H1 (cell line): ENCODE measurements at regions not wholly inside any gene's neighbourhood (a gene's known extent, or its start where the extent isn't known, plus 50 kb on each side); places are given as distances from the start of the nearest gene placed in this dataset.

Experiments
- CTCF ChIA-PET: fragments of 300-600 bp; sonication (Branson Sonifier 250); formaldehyde crosslinking; loops from one replicate; lab custom pipeline; 2021; ENCODE audit not compliant: partially characterized antibody; lab: Charles Lee
- POLR2A ChIA-PET: fragments of 300-600 bp; sonication (Branson Sonifier 250); formaldehyde crosslinking; loops from one replicate; lab custom pipeline; 2021; ENCODE audit warnings: inconsistent platforms; ENCODE audit not compliant: partially characterized antibody; lab: Charles Lee
- DNase-seq, 2 experiments: peaks; one replicate each; pipeline versions ENCODE4 v3.0.0 to v3.0.0-alpha.2; 2010 to 2022; ENCODE audit warnings: low spot score in 2 of 2, low read depth in 1 of 2, mixed read lengths in 1 of 2
- FAIRE-seq: peaks from 2 replicates; lab custom pipeline; 2011; peaks lifted over from hg19 to GRCh38; lab: Jason Lieb, UNC
- H2AFZ ChIP-seq: 2 replicates; pipeline ENCODE4 v1.8.1; 2012; ENCODE audit warnings: low read length, inconsistent platforms
- H2AK5ac ChIP-seq: 2 replicates; pipeline ENCODE4 v1.6.1; 2013; ENCODE audit warnings: low read depth, low read length
- H2BK120ac ChIP-seq: replicated peaks from 2 replicates; pipeline ENCODE3; 2013; ENCODE audit warnings: low read depth, low read length, inconsistent platforms
- H2BK12ac ChIP-seq: 2 replicates; pipeline ENCODE4 v1.6.1; 2013; ENCODE audit warnings: low read depth, low read length
- H2BK15ac ChIP-seq: 2 replicates; pipeline ENCODE4 v1.6.1; 2013; ENCODE audit warnings: low read length
- H2BK20ac ChIP-seq: 2 replicates; pipeline ENCODE4 v1.6.1; 2013; ENCODE audit warnings: low read length
- H2BK5ac ChIP-seq: 2 replicates; pipeline ENCODE4 v1.6.1; 2013; ENCODE audit warnings: low read depth, low read length
- H3K14ac ChIP-seq: 2 replicates; pipeline ENCODE4 v1.6.1; 2013; ENCODE audit warnings: inconsistent platforms; ENCODE audit not compliant: insufficient read length
- H3K18ac ChIP-seq: 2 replicates; pipeline ENCODE4 v1.6.1; 2013; ENCODE audit warnings: low read length; ENCODE audit errors: extremely low read depth
- H3K23ac ChIP-seq: 2 replicates; pipeline ENCODE4 v1.6.1; 2013; ENCODE audit warnings: inconsistent platforms; ENCODE audit not compliant: insufficient read length
- H3K23me2 ChIP-seq: 2 replicates; pipeline ENCODE4 v1.6.1; 2013; ENCODE audit warnings: low read depth, low read length
- H3K27ac ChIP-seq: 2 replicates; pipeline ENCODE4 v1.6.1; 2011; ENCODE audit warnings: low read depth, low read length, inconsistent platforms
- H3K27me3 ChIP-seq, 4 experiments: replicated peaks in 1 of 4; 1 replicate in 1 of 4; 2 replicates in 3 of 4; pipeline versions ENCODE4 v1.6.1 to v1.8.1; 2011 to 2013; ENCODE audit warnings: low read length in 3 of 4, mild to moderate bottlenecking in 3 of 4, inconsistent platforms in 2 of 4, mixed read lengths in 2 of 4, moderate library complexity in 1 of 4; ENCODE audit not compliant: control insufficient read depth in 3 of 4, insufficient read depth in 3 of 4; ENCODE audit errors: extremely low read depth in 1 of 4
- H3K36me3 ChIP-seq, 4 experiments: 2 replicates each; pipeline versions ENCODE4 v1.6.1 to v1.8.1; 2011 to 2013; ENCODE audit warnings: mild to moderate bottlenecking in 4 of 4, low read length in 3 of 4, moderate library complexity in 2 of 4, control low read depth in 1 of 4, inconsistent platforms in 1 of 4; ENCODE audit not compliant: insufficient read depth in 4 of 4, control insufficient read depth in 2 of 4
- H3K4ac ChIP-seq: replicated peaks from 2 replicates; pipeline ENCODE3; 2013; ENCODE audit warnings: low read length, low read depth, mixed read lengths, inconsistent platforms; ENCODE audit not compliant: insufficient read length
- H3K4me1 ChIP-seq, 4 experiments: replicated peaks in 1 of 4; 1 replicate in 1 of 4; 2 replicates in 3 of 4; pipeline versions ENCODE4 v1.6.1 to v1.8.1; 2011 to 2013; ENCODE audit warnings: low read length in 3 of 4, inconsistent platforms in 2 of 4, mixed read lengths in 1 of 4; ENCODE audit not compliant: insufficient read depth in 4 of 4, control insufficient read depth in 3 of 4
- H3K4me2 ChIP-seq, 2 experiments: 2 replicates each; pipeline versions ENCODE4 v1.6.1 to v1.8.1; 2011 to 2013; ENCODE audit warnings: low read depth in 2 of 2, low read length in 2 of 2, control low read depth in 1 of 2, inconsistent platforms in 1 of 2, mild to moderate bottlenecking in 1 of 2; ENCODE audit not compliant: insufficient read depth in 1 of 2
- H3K4me3 ChIP-seq, 4 experiments: fragments of 200-600, 300-600 bp in 1 of 4; sonication (generic), shearing (Covaris generic), sonication (Bioruptor Twin) in 1 of 4; 2 replicates each; pipeline versions ENCODE4 v1.5.1 to v1.8.1; 2011 to 2016; ENCODE audit warnings: low read length in 4 of 4, low read depth in 3 of 4, control low read depth in 2 of 4, inconsistent platforms in 2 of 4, mild to moderate bottlenecking in 2 of 4, mixed read lengths in 1 of 4, moderate library complexity in 1 of 4; ENCODE audit not compliant: insufficient read depth in 2 of 4; ENCODE audit errors: extremely low read depth in 1 of 4
- H3K56ac ChIP-seq: replicated peaks from 2 replicates; pipeline ENCODE3; 2013; ENCODE audit warnings: low read depth, mild to moderate bottlenecking, mixed read lengths, low read length, inconsistent platforms; ENCODE audit not compliant: insufficient read length
- H3K79me1 ChIP-seq: 2 replicates; pipeline ENCODE4 v1.6.1; 2013; ENCODE audit warnings: low read depth, low read length, control low read depth
- H3K79me2 ChIP-seq, 2 experiments: 2 replicates each; pipeline versions ENCODE4 v1.6.1 to v1.8.1; 2012 to 2013; ENCODE audit warnings: low read length in 2 of 2, mild to moderate bottlenecking in 2 of 2, inconsistent platforms in 1 of 2; ENCODE audit not compliant: insufficient read depth in 2 of 2, control insufficient read depth in 1 of 2
- H3K9ac ChIP-seq, 4 experiments: replicated peaks in 1 of 4; 1 replicate in 1 of 4; 2 replicates in 3 of 4; pipeline versions ENCODE4 v1.6.1 to v1.8.1; 2011 to 2013; ENCODE audit warnings: low read depth in 3 of 4, low read length in 3 of 4, control low read depth in 2 of 4, mild to moderate bottlenecking in 2 of 4, moderate library complexity in 2 of 4, inconsistent platforms in 1 of 4; ENCODE audit errors: extremely low read depth in 1 of 4
- H3K9me3 ChIP-seq, 2 experiments: 2 replicates each; pipeline versions ENCODE4 v1.6.1 to v1.8.1; 2012 to 2013; ENCODE audit warnings: mild to moderate bottlenecking in 2 of 2, moderate library complexity in 2 of 2, control low read depth in 1 of 2, inconsistent platforms in 1 of 2, low read depth in 1 of 2, low read length in 1 of 2, mixed read lengths in 1 of 2; ENCODE audit not compliant: insufficient read depth in 2 of 2
- H4K20me1 ChIP-seq, 2 experiments: replicated peaks in 1 of 2; 2 replicates each; pipeline versions ENCODE3 to v1.8.1; 2011 to 2013; ENCODE audit warnings: inconsistent platforms in 2 of 2, low read length in 2 of 2, mild to moderate bottlenecking in 1 of 2; ENCODE audit not compliant: insufficient read depth in 2 of 2, control insufficient read depth in 1 of 2
- H4K5ac ChIP-seq: 2 replicates; pipeline ENCODE4 v1.6.1; 2013; ENCODE audit warnings: low read length, low read depth, mixed read lengths, inconsistent platforms; ENCODE audit not compliant: insufficient read length
- H4K8ac ChIP-seq: 2 replicates; pipeline ENCODE4 v1.8.0; 2013; ENCODE audit warnings: mild to moderate bottlenecking, moderate library complexity, low read length, inconsistent platforms; ENCODE audit not compliant: insufficient read depth; ENCODE audit errors: extremely low read depth
- H4K91ac ChIP-seq: replicated peaks from 2 replicates; pipeline ENCODE3; 2013; ENCODE audit warnings: low read length, mixed read lengths, inconsistent platforms; ENCODE audit not compliant: insufficient read length
- CTBP2 ChIP-seq: IDR thresholded peaks from 2 replicates; pipeline ENCODE4 v1.7.0; 2011; ENCODE audit warnings: borderline replicate concordance, mild to moderate bottlenecking, moderate library complexity, mixed read lengths, low read length; ENCODE audit not compliant: insufficient read depth, insufficient read length
- SIX5 ChIP-seq: IDR thresholded peaks from 2 replicates; pipeline ENCODE4 v1.6.1; 2011; ENCODE audit warnings: mild to moderate bottlenecking, low read depth, low read length
- USF2 ChIP-seq: IDR thresholded peaks from 2 replicates; pipeline ENCODE4 v1.6.1; 2011; ENCODE audit warnings: low read length, improper control_type of control experiment
- ZNF274 ChIP-seq: IDR thresholded peaks from 2 replicates; pipeline ENCODE4 v1.7.0; 2012; ENCODE audit warnings: low read length, borderline replicate concordance; ENCODE audit errors: extremely low read depth
- WGBS, 2 experiments: shearing (Covaris generic) in 1 of 2; methylation state at CpG; one replicate each; pipeline versions ENCODE4 v1.1.6 to v1.1.7; 2013 to 2015; ENCODE audit warnings: low lambda C conversion rate in 2 of 2, mixed read lengths in 2 of 2, inconsistent platforms in 1 of 2, low coverage in 1 of 2, missing lambda C conversion rate in 1 of 2; ENCODE audit not compliant: insufficient replicate concordance in 2 of 2, insufficient coverage in 1 of 2, insufficient read length in 1 of 2; ENCODE audit errors: extremely low coverage in 1 of 2, missing lambda C conversion rate in 1 of 2; 5-methylcytosine and 5-hydroxymethylcytosine counted together

GRCh38 chr6:14689639-14690038, 556.2 kb upstream of the JARID2 start:
- Histone ChIP-seq H3K4me3 (no peak overlapping the region), H2BK120ac (no peak overlapping the region), H3K4me2 (no peak overlapping the region), H3K18ac (no peak overlapping the region), H3K79me1 (no peaks in the 10 kb centered on the region), H2BK12ac (no peak overlapping the region), H2BK15ac (no peak overlapping the region), H4K8ac (no peak overlapping the region), H3K27ac (no peak overlapping the region), H3K27me3 (no peaks in the 10 kb centered on the region; a peak in 2 of 7 replicates), H3K79me2 (no peaks in the 10 kb centered on the region), H3K4me1 (peaks cover 0 to 6% (median 4%) of the 10 kb centered on the region in 4 experiments; a peak in 2 of 7 replicates), H2AFZ (no peak overlapping the region), H2AK5ac (no peak overlapping the region), H3K36me3 (no peaks in the 10 kb centered on the region), H3K56ac (no peak overlapping the region), H3K23me2 (no peaks in the 10 kb centered on the region), H2BK5ac (no peak overlapping the region), H3K23ac (no peak overlapping the region), H4K91ac (no peak overlapping the region), H3K9ac (no peak overlapping the region), H3K9me3 (no peaks in the 10 kb centered on the region), H2BK20ac (no peak overlapping the region), H4K5ac (no peak overlapping the region), H3K14ac (no peak overlapping the region), H4K20me1 (no peaks in the 10 kb centered on the region), H3K4ac (no peak overlapping the region)
- POLR2A ChIA-PET: no interaction called here
- no peak for FAIRE-seq
- CTCF ChIA-PET: interaction anchor here (0.5 to 0.7 kb wide), 3 partner anchors 71 to 527 kb away, joined by 3 read pairs; no protein-coding TSS in a partner anchor
- 88% methylated on average over 6 of the region's 6 CpGs; no CpG with 5 or more reads in 1 of the 2 experiments for WGBS, 2 experiments
- TF ChIP-seq ZNF274 (no peak), SIX5 (no peak), USF2 (no peak), CTBP2 (no peak)
- no peak for DNase-seq
